ENCODE measurements at regions not wholly inside any gene's neighbourhood (a gene's known extent, or its start where the extent isn't known, plus 50 kb on each side); places are given as distances from the start of the nearest gene placed in this dataset.

DNA sequence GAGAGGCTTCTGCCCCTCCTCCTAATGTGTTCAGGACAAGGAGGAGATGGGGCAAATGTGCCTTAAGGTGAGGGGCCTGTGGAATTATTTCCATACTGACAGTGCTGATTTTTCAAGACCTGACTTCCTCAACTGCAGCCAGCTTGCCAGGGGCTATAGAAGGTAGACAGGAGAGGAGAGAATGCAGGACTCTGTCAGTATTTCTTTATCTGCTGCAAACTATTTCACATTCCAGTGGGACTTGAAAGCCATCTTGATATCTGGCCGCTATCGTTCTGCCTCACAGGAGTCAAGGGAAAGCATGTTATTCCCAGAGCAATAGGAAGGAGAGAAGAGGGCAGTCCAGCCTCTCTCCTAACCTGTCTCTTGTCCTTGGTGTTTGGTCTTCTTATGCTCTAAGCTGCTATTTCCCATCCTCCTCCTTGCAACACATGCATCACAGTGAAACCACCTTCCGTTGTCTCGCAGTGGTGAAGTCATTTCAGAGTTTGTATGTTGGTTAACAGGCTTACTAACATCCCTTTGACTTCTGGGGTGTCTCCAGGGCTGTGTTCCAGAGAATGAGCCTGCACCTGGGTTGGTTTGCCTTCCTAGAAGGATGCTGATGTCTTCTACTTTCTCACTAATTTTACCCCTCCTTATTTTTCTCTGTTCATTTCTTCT, 95.1 kb upstream of the MRPS22 start:
- intact Hi-C loops (cut with micrococcal nuclease; ENCODE audit: unreplicated experiment), result no loop called here
- ChIA-PET CTCF (no interaction called here), POLR2A (ENCODE audit: unreplicated experiment) (no interaction called here)
- Histone ChIP-seq H3K4me1 (replicated peaks; ENCODE audit: insufficient read depth) (no peaks in the 10 kb centered on the region), H3K79me2 (ENCODE audit: low read depth) (no peaks in the 10 kb centered on the region), H3K4me3 (no peak overlapping the region), H3K27me3 (ENCODE audit: insufficient read depth, low read depth) (no peaks in the 10 kb centered on the region), H3F3A (ENCODE audit: insufficient read depth, low read depth) (no peaks in the 10 kb centered on the region), H3K36me3 (ENCODE audit: low read depth) (no peaks in the 10 kb centered on the region), H3K9me3 (ENCODE audit: insufficient read depth, low read depth) (no peaks in the 10 kb centered on the region), H4K20me1 (ENCODE audit: insufficient read depth) (no peaks in the 10 kb centered on the region), H3K27ac (no peak overlapping the region), H3K4me2 (no peak overlapping the region), H3K9me2 (ENCODE audit: insufficient read depth) (no peaks in the 10 kb centered on the region), H2AFZ (no peak overlapping the region)
- TF ChIP-seq EZH2 (IDR thresholded peaks at IDR 0.05; ENCODE audit: low read depth), result no peak
- TF ChIP-seq, protein P1, sequence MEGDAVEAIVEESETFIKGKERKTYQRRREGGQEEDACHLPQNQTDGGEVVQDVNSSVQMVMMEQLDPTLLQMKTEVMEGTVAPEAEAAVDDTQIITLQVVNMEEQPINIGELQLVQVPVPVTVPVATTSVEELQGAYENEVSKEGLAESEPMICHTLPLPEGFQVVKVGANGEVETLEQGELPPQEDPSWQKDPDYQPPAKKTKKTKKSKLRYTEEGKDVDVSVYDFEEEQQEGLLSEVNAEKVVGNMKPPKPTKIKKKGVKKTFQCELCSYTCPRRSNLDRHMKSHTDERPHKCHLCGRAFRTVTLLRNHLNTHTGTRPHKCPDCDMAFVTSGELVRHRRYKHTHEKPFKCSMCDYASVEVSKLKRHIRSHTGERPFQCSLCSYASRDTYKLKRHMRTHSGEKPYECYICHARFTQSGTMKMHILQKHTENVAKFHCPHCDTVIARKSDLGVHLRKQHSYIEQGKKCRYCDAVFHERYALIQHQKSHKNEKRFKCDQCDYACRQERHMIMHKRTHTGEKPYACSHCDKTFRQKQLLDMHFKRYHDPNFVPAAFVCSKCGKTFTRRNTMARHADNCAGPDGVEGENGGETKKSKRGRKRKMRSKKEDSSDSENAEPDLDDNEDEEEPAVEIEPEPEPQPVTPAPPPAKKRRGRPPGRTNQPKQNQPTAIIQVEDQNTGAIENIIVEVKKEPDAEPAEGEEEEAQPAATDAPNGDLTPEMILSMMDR (conservative IDR thresholded peaks at IDR 0.05), result no peak
- BruUV-seq (replicated peaks), result no TSS peak
- DNase-seq, result no peak

DNA sequence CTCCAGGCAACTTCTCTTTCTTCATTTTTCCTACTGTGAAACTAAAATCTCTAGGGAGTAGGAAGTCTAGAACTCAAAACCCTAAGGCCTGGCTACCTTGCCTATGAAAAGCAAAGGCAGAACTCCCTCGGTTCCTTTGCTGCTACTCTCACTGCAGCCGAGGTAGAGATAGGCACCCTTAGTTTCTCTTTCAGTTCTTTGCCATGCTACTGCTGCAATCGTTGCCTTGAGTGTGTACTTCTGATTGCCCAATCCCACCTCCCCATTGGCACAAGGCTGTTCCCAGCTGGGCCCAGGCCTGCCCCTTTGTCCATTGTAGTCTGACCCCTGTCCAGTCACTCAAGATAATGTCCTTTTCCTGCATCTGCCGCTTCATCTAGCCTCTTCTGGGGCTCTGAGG, 92.3 kb upstream of the MRPS22 start:
- H2AFZ ChIP-seq, result no peak overlapping the region
- no peaks in the 10 kb centered on the region for H3F3A ChIP-seq (ENCODE audit: insufficient read depth, low read depth)
- H3K27me3 ChIP-seq (ENCODE audit: insufficient read depth, low read depth), result no peaks in the 10 kb centered on the region
- no peak for TF ChIP-seq EZH2 (IDR thresholded peaks at IDR 0.05; ENCODE audit: low read depth)
- TF ChIP-seq, protein P1 (conservative IDR thresholded peaks at IDR 0.05), result no peak
- no peaks in the 10 kb centered on the region for H3K4me1 ChIP-seq (replicated peaks; ENCODE audit: insufficient read depth)
- no peaks in the 10 kb centered on the region for H3K79me2 ChIP-seq (ENCODE audit: low read depth)
- CTCF ChIA-PET, result no interaction called here
- no peak overlapping the region for H3K4me2 ChIP-seq
- intact Hi-C loops (cut with micrococcal nuclease; ENCODE audit: unreplicated experiment), result no loop called here
- no TSS peak for BruUV-seq (replicated peaks)
- no peak overlapping the region for H3K4me3 ChIP-seq
- POLR2A ChIA-PET (ENCODE audit: unreplicated experiment), result no interaction called here
- H3K9me3 ChIP-seq (ENCODE audit: insufficient read depth, low read depth), result no peaks in the 10 kb centered on the region
- no peaks in the 10 kb centered on the region for H3K9me2 ChIP-seq (ENCODE audit: insufficient read depth)
- DNase-seq, result no peak
- H3K27ac ChIP-seq, result no peak overlapping the region
- no peaks in the 10 kb centered on the region for H3K36me3 ChIP-seq (ENCODE audit: low read depth)
- H4K20me1 ChIP-seq (ENCODE audit: insufficient read depth), result no peaks in the 10 kb centered on the region

DNA sequence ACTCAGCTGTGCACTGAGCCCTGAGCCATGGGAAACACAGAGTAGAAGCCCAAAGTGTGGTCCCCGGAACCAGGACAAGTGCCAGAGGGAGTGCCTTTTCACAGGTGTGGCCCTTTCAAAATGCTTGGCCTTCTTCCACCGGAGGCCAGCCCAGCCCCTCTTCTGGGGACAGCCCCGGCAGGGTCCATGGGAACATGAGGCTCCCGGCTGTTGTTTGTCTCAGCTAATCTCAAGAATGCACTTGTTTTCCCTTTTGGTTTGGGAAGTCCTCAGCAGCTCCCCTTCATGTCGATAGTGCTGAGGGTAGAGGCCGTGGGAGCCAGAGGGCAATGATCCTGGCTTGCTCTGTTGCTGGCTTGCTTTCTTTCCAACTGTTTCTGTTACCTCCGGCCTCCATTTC, 91.1 kb upstream of the MRPS22 start:
- CTCF ChIA-PET, result no interaction called here

More for the DNA sequence above, 91.1 kb upstream of the MRPS22 start:
- no peaks in the 10 kb centered on the region for H3K36me3 ChIP-seq (ENCODE audit: low read depth)
- no peaks in the 10 kb centered on the region for H3F3A ChIP-seq (ENCODE audit: insufficient read depth, low read depth)
- BruUV-seq (replicated peaks), result no TSS peak
- no peak overlapping the region for H3K27ac ChIP-seq
- TF ChIP-seq EZH2 (IDR thresholded peaks at IDR 0.05; ENCODE audit: low read depth), result no peak
- TF ChIP-seq, protein P1 (conservative IDR thresholded peaks at IDR 0.05), result no peak
- H3K9me3 ChIP-seq (ENCODE audit: insufficient read depth, low read depth), result no peaks in the 10 kb centered on the region
- intact Hi-C loops (cut with micrococcal nuclease; ENCODE audit: unreplicated experiment), result no loop called here
- no peaks in the 10 kb centered on the region for H3K9me2 ChIP-seq (ENCODE audit: insufficient read depth)
- H4K20me1 ChIP-seq (ENCODE audit: insufficient read depth), result no peaks in the 10 kb centered on the region
- no peak overlapping the region for H3K4me2 ChIP-seq
- no peak for DNase-seq
- no peak overlapping the region for H3K4me3 ChIP-seq
- H3K4me1 ChIP-seq (replicated peaks; ENCODE audit: insufficient read depth), result no peaks in the 10 kb centered on the region
- POLR2A ChIA-PET (ENCODE audit: unreplicated experiment), result no interaction called here
- no peaks in the 10 kb centered on the region for H3K79me2 ChIP-seq (ENCODE audit: low read depth)
- no peak overlapping the region for H2AFZ ChIP-seq
- H3K27me3 ChIP-seq (ENCODE audit: insufficient read depth, low read depth), result no peaks in the 10 kb centered on the region

Measured in PC-9 (cell line).